A673 (cell line): ENCODE measurements at regions not wholly inside any gene's neighbourhood (a gene's known extent, or its start where the extent isn't known, plus 50 kb on each side); places are given as distances from the start of the nearest gene placed in this dataset.

Experiments
- EZH2 ChIP-seq: fragments of 200-600 bp; sonication (generic); IDR thresholded peaks from 2 replicates; pipeline ENCODE4 v1.6.1; 2017; ENCODE audit warnings: borderline replicate concordance, low read depth, mild to moderate bottlenecking, mixed read lengths, antibody characterized with exemption, low read length; ENCODE audit not compliant: poor library complexity, severe bottlenecking
- TF ChIP-seq, protein P1 (sequence below): fragments of 300-800, 200-600 bp; sonication (generic); conservative IDR thresholded peaks from 2 replicates; pipeline ENCODE4 v1.5.1; 2017; ENCODE audit warnings: low read depth, mild to moderate bottlenecking, antibody characterized with exemption, low read length, moderate library complexity, mixed read lengths

DNA sequence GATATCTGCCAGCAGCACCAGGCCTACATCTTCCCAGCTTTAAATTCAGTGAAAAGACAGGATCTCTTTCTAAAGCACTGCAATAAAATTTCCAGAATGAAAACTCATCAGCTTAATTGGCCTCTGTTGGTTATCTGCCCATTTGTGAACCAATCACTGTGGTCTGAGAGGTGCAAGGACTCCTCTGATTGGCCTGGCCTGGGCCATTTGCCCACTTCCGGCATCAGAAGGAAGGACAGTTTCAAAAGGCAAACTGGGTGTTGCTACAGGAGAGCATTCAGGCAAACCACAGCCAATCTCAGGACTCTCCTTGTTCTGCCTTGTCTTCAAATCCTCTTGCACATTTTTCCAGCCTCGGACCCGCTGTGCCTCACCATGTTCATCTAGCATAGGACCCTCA is 163.9 kb upstream of the CCDC150 start:
- TF ChIP-seq, protein P1, sequence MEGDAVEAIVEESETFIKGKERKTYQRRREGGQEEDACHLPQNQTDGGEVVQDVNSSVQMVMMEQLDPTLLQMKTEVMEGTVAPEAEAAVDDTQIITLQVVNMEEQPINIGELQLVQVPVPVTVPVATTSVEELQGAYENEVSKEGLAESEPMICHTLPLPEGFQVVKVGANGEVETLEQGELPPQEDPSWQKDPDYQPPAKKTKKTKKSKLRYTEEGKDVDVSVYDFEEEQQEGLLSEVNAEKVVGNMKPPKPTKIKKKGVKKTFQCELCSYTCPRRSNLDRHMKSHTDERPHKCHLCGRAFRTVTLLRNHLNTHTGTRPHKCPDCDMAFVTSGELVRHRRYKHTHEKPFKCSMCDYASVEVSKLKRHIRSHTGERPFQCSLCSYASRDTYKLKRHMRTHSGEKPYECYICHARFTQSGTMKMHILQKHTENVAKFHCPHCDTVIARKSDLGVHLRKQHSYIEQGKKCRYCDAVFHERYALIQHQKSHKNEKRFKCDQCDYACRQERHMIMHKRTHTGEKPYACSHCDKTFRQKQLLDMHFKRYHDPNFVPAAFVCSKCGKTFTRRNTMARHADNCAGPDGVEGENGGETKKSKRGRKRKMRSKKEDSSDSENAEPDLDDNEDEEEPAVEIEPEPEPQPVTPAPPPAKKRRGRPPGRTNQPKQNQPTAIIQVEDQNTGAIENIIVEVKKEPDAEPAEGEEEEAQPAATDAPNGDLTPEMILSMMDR: no peak
- no peak for TF ChIP-seq EZH2
